Breast epithelium (tissue), 3 donors: ENCODE measurements at regions not wholly inside any gene's neighbourhood (a gene's known extent, or its start where the extent isn't known, plus 50 kb on each side); places are given as distances from the start of the nearest gene placed in this dataset.

Experiments
- CTCF ChIP-seq, 3 donors: fragments of 450-650 bp; IDR thresholded peaks; one replicate each; pipeline ENCODE4 v1.5.1; 2016 to 2017; ENCODE audit warnings: antibody characterized with exemption in 3 of 3, mild to moderate bottlenecking in 3 of 3, moderate library complexity in 3 of 3
- POLR2A ChIP-seq: fragments of 450-650 bp; IDR thresholded peaks from one replicate; pipeline ENCODE4 v1.6.1; 2016; ENCODE audit warnings: antibody characterized with exemption, mild to moderate bottlenecking, moderate library complexity
- POLR2AphosphoS5 ChIP-seq, 3 donors: sonication (generic); formaldehyde crosslinking; IDR thresholded peaks; one replicate each; pipeline ENCODE4 v1.6.1; 2017; ENCODE audit warnings: antibody characterized with exemption in 3 of 3

GRCh38 chr13:83773961-83774360, 108.3 kb downstream of the SLITRK1 start:
- no peak for TF ChIP-seq POLR2AphosphoS5 (IDR thresholded peaks at IDR 0.05)
- no peak for TF ChIP-seq CTCF (IDR thresholded peaks at IDR 0.05)
- no peak for TF ChIP-seq POLR2A
